Omental fat pad (tissue), 3 donors: ENCODE measurements at regions not wholly inside any gene's neighbourhood (a gene's known extent, or its start where the extent isn't known, plus 50 kb on each side); places are given as distances from the start of the nearest gene placed in this dataset.
"Not testable (repeated sequence)": the region's sequence is repeated elsewhere in the genome, so short reads cannot be mapped to it uniquely, and the experiment has no call there.

Experiments used
- ATAC-seq: fragments of 150-250 bp; one replicate; pipeline ENCODE4 v1.9.1; 2016; ENCODE audit warnings: mild to moderate bottlenecking, moderate library complexity; ENCODE audit not compliant: low FRiP score
- DNase-seq: peaks from one replicate; pipeline ENCODE4 v3.0.0-alpha.2; 2019; ENCODE audit warnings: low spot score
- TF ChIP-seq, protein P1 (sequence below), 3 donors: fragments of 450-650 bp; IDR thresholded peaks; one replicate each; pipeline ENCODE4 v1.5.1; 2016 to 2017; ENCODE audit warnings: antibody characterized with exemption in 3 of 3, mild to moderate bottlenecking in 3 of 3, moderate library complexity in 2 of 3

DNA sequence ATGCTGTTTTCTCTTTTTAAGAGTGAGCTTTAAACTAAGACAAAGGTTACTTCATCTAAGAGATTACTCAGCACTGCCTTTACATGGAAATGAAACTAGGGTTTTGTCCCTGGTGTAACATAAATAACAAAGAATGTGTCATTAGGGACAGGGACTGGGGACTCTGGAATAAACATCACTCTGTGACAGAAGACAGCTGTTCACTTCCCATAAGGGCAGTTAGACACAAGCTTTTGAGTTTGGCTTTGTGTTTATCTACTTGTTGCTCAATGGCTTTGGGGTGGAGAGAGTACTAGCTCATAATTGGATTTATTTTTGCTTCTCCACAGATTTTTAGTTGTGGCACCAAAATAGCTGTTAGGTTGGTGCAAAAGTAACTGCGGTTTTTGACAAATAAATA, 154.5 kb downstream of the OR4C45 start:
- DNase-seq (no peak), ATAC-seq (no peak)
- TF ChIP-seq, protein P1, sequence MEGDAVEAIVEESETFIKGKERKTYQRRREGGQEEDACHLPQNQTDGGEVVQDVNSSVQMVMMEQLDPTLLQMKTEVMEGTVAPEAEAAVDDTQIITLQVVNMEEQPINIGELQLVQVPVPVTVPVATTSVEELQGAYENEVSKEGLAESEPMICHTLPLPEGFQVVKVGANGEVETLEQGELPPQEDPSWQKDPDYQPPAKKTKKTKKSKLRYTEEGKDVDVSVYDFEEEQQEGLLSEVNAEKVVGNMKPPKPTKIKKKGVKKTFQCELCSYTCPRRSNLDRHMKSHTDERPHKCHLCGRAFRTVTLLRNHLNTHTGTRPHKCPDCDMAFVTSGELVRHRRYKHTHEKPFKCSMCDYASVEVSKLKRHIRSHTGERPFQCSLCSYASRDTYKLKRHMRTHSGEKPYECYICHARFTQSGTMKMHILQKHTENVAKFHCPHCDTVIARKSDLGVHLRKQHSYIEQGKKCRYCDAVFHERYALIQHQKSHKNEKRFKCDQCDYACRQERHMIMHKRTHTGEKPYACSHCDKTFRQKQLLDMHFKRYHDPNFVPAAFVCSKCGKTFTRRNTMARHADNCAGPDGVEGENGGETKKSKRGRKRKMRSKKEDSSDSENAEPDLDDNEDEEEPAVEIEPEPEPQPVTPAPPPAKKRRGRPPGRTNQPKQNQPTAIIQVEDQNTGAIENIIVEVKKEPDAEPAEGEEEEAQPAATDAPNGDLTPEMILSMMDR (IDR thresholded peaks at IDR 0.05), result no peak

DNA sequence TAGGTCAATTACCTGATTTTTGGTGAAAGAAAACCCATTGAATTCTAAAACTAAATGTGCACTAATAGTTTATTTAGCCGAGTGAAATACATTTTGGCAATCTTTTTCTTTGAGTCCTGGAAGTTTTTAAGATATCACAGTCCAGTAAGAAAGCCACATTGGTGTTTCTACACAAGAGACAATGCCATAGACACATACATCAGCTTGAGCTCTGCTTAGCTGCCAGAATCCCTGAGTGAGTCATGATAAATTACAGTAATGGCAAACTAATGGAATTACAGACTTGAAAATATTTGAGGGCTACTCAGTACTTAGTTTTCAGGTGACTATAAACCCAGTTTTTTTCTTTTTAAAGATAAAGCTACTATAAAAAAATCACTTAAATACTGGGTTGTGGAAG, 155.4 kb downstream of the OR4C45 start:
- TF ChIP-seq, protein P1 (IDR thresholded peaks at IDR 0.05), result no peak
- no peak for DNase-seq
- no peak for ATAC-seq

DNA sequence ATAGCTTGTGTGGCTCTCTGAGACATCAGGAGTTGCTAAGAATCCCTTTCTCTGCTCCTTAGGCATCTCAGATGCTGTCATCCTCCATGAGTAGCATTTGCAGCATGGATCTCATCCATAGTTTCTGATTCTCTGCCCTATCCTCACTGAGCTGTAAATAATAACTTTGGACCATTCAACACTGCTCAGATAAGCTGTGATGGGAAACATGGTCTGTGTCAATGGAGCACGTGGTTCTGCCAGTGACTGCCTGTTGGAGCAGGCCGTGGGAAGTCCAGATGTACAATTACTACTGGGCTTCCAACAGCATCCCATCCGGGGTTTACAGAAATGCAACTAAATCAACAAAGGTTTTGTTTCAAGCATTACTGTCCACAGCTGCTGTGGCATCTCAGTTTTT, 160.1 kb downstream of the OR4C45 start:
- ATAC-seq (no peak), DNase-seq (no peak)
- TF ChIP-seq, protein P1 (IDR thresholded peaks at IDR 0.05), result no peak

DNA sequence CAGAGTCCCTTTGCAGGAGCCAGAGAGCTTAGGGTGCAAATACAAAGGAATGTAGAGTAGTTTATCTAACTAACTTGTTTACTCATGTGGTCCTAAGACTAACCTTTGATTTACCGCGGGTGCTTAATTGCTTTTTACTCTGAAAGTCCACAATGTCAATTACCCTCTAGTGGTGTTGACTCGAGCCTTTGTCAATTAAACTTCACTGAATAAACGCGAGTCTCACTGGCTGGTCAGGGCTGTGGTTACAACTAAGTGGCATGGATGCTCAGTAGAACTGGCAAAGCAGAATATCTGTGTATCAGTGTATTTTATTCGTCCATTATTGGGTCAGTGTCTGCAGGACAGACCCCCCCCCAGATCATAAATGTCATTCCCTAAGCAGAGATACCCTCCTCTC, 181.7 kb downstream of the OR4C45 start:
- TF ChIP-seq, protein P1 (IDR thresholded peaks at IDR 0.05), result no peak
- no peak for ATAC-seq

DNA sequence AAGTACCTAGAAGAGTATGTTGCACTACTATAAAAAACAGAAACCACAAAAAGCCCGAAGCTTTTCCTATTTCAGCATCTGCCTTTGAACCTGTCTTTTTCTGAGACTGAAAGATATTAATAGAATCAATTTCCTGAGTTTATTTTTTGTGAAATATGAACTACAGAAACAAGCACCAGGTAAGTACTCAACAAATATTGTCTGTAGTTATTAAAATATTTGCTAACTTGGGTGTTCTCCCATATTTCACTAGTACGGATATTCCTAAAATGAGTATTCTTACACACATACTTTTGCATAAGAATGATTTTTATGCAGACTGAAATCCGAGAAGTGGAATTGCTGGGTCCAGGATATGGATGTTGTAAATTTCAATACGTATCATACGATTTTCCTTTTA, 188.0 kb downstream of the OR4C45 start:
- DNase-seq (no peak), ATAC-seq (no peak)
- TF ChIP-seq, protein P1 (IDR thresholded peaks at IDR 0.05), result no peak

More for the DNA sequence above, 181.7 kb downstream of the OR4C45 start:
- DNase-seq, result no peak

DNA sequence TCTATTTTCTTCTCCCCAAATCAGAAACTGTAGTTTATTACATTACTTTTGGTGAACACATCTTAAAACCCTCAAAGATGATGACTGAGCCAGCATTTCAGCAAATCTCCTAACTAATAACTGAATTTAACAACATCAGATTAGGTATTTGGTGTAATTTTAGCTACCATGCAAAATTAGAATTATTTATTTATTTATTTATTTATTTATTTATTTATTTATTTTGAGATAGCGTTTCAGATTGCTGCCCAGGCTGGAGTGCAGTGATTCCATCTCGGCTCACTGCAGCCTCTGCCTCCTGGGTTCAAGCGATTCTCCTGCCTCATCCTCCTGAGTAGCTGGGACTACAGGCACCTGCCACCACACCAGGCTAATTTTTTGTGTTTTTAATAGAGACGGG, 205.7 kb downstream of the OR4C45 start:
- not testable (repeated sequence) for ATAC-seq, DNase-seq

DNA sequence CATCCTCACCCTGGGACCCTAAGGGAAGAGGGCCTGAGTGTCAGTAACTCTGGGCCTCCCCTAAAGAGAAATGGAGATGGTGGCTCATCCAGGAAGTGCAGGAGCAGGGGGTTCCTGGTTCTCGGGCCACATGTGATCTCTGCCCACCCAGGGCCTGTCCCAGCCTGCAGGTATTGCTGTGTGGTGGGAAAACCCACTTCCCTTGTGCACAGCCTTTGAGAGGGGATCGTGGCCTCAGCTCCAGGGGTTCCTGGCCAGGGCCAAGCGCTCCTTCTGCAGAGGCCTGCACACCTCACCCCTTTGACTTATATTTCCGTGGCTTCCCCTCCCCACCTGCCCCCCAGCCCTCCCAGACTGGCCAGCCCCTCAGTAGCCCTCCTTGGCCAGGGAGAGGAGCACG, 213.5 kb downstream of the OR4C45 start:
- DNase-seq (no peak), ATAC-seq (no peak)
- TF ChIP-seq, protein P1 (IDR thresholded peaks at IDR 0.05), result no peak

DNA sequence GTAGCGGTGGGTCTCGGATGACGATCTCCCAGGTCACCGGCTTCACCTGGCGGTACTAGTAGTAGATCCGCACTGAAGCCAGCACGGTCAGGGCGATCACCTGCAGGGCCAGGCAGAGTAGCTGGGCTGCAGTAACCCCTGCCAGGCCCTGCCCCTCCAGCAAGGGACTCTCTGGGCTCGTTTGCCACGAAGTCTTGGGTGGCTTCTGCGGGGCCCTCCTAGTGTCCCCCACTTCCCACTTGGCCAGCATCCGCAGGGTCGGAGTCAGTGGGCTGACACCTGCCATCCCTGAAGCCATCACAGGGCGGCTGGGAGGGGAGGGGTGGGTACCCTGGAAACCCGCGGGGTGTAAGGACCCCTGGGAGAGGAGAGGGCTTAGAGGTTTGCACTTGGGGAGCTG, 214.0 kb downstream of the OR4C45 start:
- no peak for DNase-seq
- ATAC-seq, result no peak

More for the DNA sequence above, 214.0 kb downstream of the OR4C45 start:
- TF ChIP-seq, protein P1 (IDR thresholded peaks at IDR 0.05), result no peak
